ENCODE measurements at regions not wholly inside any gene's neighbourhood (a gene's known extent, or its start where the extent isn't known, plus 50 kb on each side); places are given as distances from the start of the nearest gene placed in this dataset.

- DNase-seq (ENCODE audit: low read depth, low spot score) = no peak
- FAIRE-seq = no peak
Observed at GRCh38 chr4:124079174-124079780, 633.3 kb downstream of the ANKRD50 start.

GRCh38 chr4:124083711-124084110, 628.8 kb downstream of the ANKRD50 start:
- TF ChIP-seq EZH2 (IDR thresholded peaks at IDR 0.05; ENCODE audit: low read length) (no peak), CTCF (optimal IDR thresholded peaks at IDR 0.05 in 1 of 3, IDR thresholded peaks at IDR 0.05 in 1 of 3, conservative IDR thresholded peaks at IDR 0.05 in 1 of 3; ENCODE audit: extremely low read depth in 1 of 3, insufficient read depth in 2 of 3, low read length in 3 of 3) (no peak)
- FAIRE-seq = no peak
- Histone ChIP-seq H3K9me3 (ENCODE audit: control insufficient read depth, low read depth, low read length) (no peaks in the 10 kb centered on the region), H3K4me1 (ENCODE audit: control insufficient read depth, extremely low read depth, insufficient read depth, low read length) (no peaks in the 10 kb centered on the region), H3K79me2 (ENCODE audit: control insufficient read depth, insufficient read depth, low read length) (no peaks in the 10 kb centered on the region), H3K36me3 (ENCODE audit: control insufficient read depth in 2 of 2, extremely low read depth in 1 of 2, insufficient read depth in 2 of 2, low read length in 2 of 2) (no peaks in the 10 kb centered on the region), H3K9me1 (ENCODE audit: control insufficient read depth, extremely low read depth, insufficient read depth, low read length) (no peaks in the 10 kb centered on the region), H3K9ac (ENCODE audit: control insufficient read depth, extremely low read depth, insufficient read depth, low read length) (no peak overlapping the region), H3K27ac (ENCODE audit: control insufficient read depth, insufficient read depth, low read length) (no peak overlapping the region), H3K4me2 (ENCODE audit: control insufficient read depth, extremely low read depth, insufficient read depth, low read depth, low read length) (no peak overlapping the region), H4K20me1 (ENCODE audit: control insufficient read depth, extremely low read depth, insufficient read depth, low read length) (no peaks in the 10 kb centered on the region), H2AFZ (ENCODE audit: control insufficient read depth, low read length) (no peak overlapping the region), H3K4me3 (ENCODE audit: control insufficient read depth in 2 of 3, extremely low read depth in 1 of 3, insufficient read depth in 2 of 3, low read depth in 1 of 3, low read length in 3 of 3) (no peak overlapping the region), H3K27me3 (ENCODE audit: control insufficient read depth, extremely low read depth, insufficient read depth, low read length) (no peaks in the 10 kb centered on the region)
- DNase-seq (ENCODE audit: low read depth, low spot score) = no peak
- dilution Hi-C loops (cut with MboI; ENCODE audit: extremely low pct_ligation_motif_present, low sequenced_read_pairs) = no loop called here

More at GRCh38 chr4:124079174-124079780, 633.3 kb downstream of the ANKRD50 start:
- no peaks in the 10 kb centered on the region for H3K79me2 ChIP-seq (ENCODE audit: control insufficient read depth, insufficient read depth, low read length)
- no peaks in the 10 kb centered on the region for H4K20me1 ChIP-seq (ENCODE audit: control insufficient read depth, extremely low read depth, insufficient read depth, low read length)
- H3K27me3 ChIP-seq (ENCODE audit: control insufficient read depth, extremely low read depth, insufficient read depth, low read length) = no peaks in the 10 kb centered on the region
- no peak overlapping the region for H3K27ac ChIP-seq (ENCODE audit: control insufficient read depth, insufficient read depth, low read length)
- no peaks in the 10 kb centered on the region for H3K9me3 ChIP-seq (ENCODE audit: control insufficient read depth, low read depth, low read length)
- no peak overlapping the region for H2AFZ ChIP-seq (ENCODE audit: control insufficient read depth, low read length)
- dilution Hi-C loops (cut with MboI; ENCODE audit: extremely low pct_ligation_motif_present, low sequenced_read_pairs) = no loop called here
- no peaks in the 10 kb centered on the region for H3K36me3 ChIP-seq (ENCODE audit: control insufficient read depth in 2 of 2, extremely low read depth in 1 of 2, insufficient read depth in 2 of 2, low read length in 2 of 2)
- TF ChIP-seq EZH2 (IDR thresholded peaks at IDR 0.05; ENCODE audit: low read length) (no peak), CTCF (optimal IDR thresholded peaks at IDR 0.05 in 1 of 3, IDR thresholded peaks at IDR 0.05 in 1 of 3, conservative IDR thresholded peaks at IDR 0.05 in 1 of 3; ENCODE audit: extremely low read depth in 1 of 3, insufficient read depth in 2 of 3, low read length in 3 of 3) (no peak)
- H3K9ac ChIP-seq (ENCODE audit: control insufficient read depth, extremely low read depth, insufficient read depth, low read length) = no peak overlapping the region
- no peaks in the 10 kb centered on the region for H3K4me1 ChIP-seq (ENCODE audit: control insufficient read depth, extremely low read depth, insufficient read depth, low read length)
- H3K9me1 ChIP-seq (ENCODE audit: control insufficient read depth, extremely low read depth, insufficient read depth, low read length) = no peaks in the 10 kb centered on the region
- no peak overlapping the region for H3K4me2 ChIP-seq (ENCODE audit: control insufficient read depth, extremely low read depth, insufficient read depth, low read depth, low read length)
- H3K4me3 ChIP-seq (ENCODE audit: control insufficient read depth in 2 of 3, extremely low read depth in 1 of 3, insufficient read depth in 2 of 3, low read depth in 1 of 3, low read length in 3 of 3) = no peak overlapping the region
